Liver (tissue), 8 donors: ENCODE measurements at regions not wholly inside any gene's neighbourhood (a gene's known extent, or its start where the extent isn't known, plus 50 kb on each side); places are given as distances from the start of the nearest gene placed in this dataset.

Experiments used
- DNase-seq: peaks from one replicate; pipeline ENCODE4 v3.0.0-alpha.2; 2017; ENCODE audit warnings: low spot score
- H3K27ac ChIP-seq, 2 donors: one replicate each; pipeline ENCODE4 v1.7.0; 2013; ENCODE audit warnings: inconsistent platforms in 2 of 2, low read length in 2 of 2, control low read depth in 1 of 2, low read depth in 1 of 2, mild to moderate bottlenecking in 1 of 2
- H3K27me3 ChIP-seq, 4 donors: one replicate each; pipeline versions ENCODE4 v1.6.1 to v1.7.0; 2013; ENCODE audit warnings: low read length in 3 of 4, inconsistent platforms in 1 of 4, mild to moderate bottlenecking in 1 of 4, moderate library complexity in 1 of 4; ENCODE audit not compliant: control insufficient read depth in 4 of 4, insufficient read depth in 4 of 4
- H3K36me3 ChIP-seq, 4 donors: one replicate each; pipeline versions ENCODE4 v1.6.1 to v1.7.0; 2013; ENCODE audit warnings: low read length in 3 of 4, mild to moderate bottlenecking in 3 of 4, low read depth in 1 of 4, moderate library complexity in 1 of 4; ENCODE audit not compliant: control insufficient read depth in 4 of 4, insufficient read depth in 3 of 4
- H3K4me1 ChIP-seq, 4 donors: one replicate each; pipeline versions ENCODE4 v1.6.1 to v1.7.0; 2013; ENCODE audit warnings: low read length in 3 of 4, mild to moderate bottlenecking in 3 of 4, moderate library complexity in 1 of 4; ENCODE audit not compliant: control insufficient read depth in 4 of 4, insufficient read depth in 4 of 4
- H3K4me3 ChIP-seq, 3 donors: one replicate each; pipeline versions ENCODE4 v1.6.1 to v1.7.0; 2013; ENCODE audit warnings: low read length in 3 of 3, control low read depth in 1 of 3, low read depth in 1 of 3, mild to moderate bottlenecking in 1 of 3
- H3K9ac ChIP-seq, 2 donors: one replicate each; pipeline ENCODE4 v1.7.0; 2013; ENCODE audit warnings: low read length in 2 of 2, mild to moderate bottlenecking in 2 of 2, moderate library complexity in 2 of 2, control low read depth in 1 of 2, low read depth in 1 of 2
- H3K9me3 ChIP-seq, 4 donors: one replicate each; pipeline versions ENCODE4 v1.6.1 to v1.7.0; 2013; ENCODE audit warnings: low read length in 3 of 4; ENCODE audit not compliant: control insufficient read depth in 4 of 4
- CTCF ChIP-seq: fragments of 150-350 bp; IDR thresholded peaks from 2 replicates; pipeline ENCODE4 v1.5.1; 2017; ENCODE audit warnings: improper control_type of control experiment, low read depth, low read length; ENCODE audit not compliant: missing input control
- EGR1 ChIP-seq, 2 donors: IDR thresholded peaks; 2 replicates each; pipeline ENCODE4 v1.6.1; 2016 to 2018; ENCODE audit warnings: antibody characterized with exemption in 2 of 2, low read depth in 2 of 2
- FOXA1 ChIP-seq: IDR thresholded peaks from 2 replicates; pipeline ENCODE4 v1.6.1; 2016; ENCODE audit warnings: antibody characterized with exemption
- FOXA2 ChIP-seq: IDR thresholded peaks from 2 replicates; pipeline ENCODE4 v1.6.1; 2016; ENCODE audit warnings: antibody characterized with exemption
- GABPA ChIP-seq, 2 donors: IDR thresholded peaks in 1 of 2; conservative IDR thresholded peaks in 1 of 2; 2 replicates each; pipeline ENCODE4 v1.6.1; 2016; ENCODE audit warnings: antibody characterized with exemption in 2 of 2, mild to moderate bottlenecking in 1 of 2, moderate library complexity in 1 of 2
- HNF4A ChIP-seq, 2 donors: conservative IDR thresholded peaks; 2 replicates each; pipeline ENCODE4 v1.6.1; 2016; ENCODE audit warnings: antibody characterized with exemption in 2 of 2, mild to moderate bottlenecking in 2 of 2
- HNF4G ChIP-seq: IDR thresholded peaks from 2 replicates; pipeline ENCODE4 v1.6.1; 2016; ENCODE audit warnings: antibody characterized with exemption
- JUND ChIP-seq, 2 donors: IDR thresholded peaks; 2 replicates each; pipeline ENCODE4 v1.6.1; 2016; ENCODE audit warnings: antibody characterized with exemption in 2 of 2
- MAX ChIP-seq: IDR thresholded peaks from 2 replicates; pipeline ENCODE4 v1.6.1; 2016; ENCODE audit warnings: antibody characterized with exemption
- NR2F2 ChIP-seq: IDR thresholded peaks from 2 replicates; pipeline ENCODE4 v1.6.1; 2016; ENCODE audit warnings: antibody characterized with exemption
- RAD21 ChIP-seq, 2 donors: IDR thresholded peaks; 2 replicates each; pipeline ENCODE4 v1.6.1; 2016; ENCODE audit warnings: antibody characterized with exemption in 2 of 2, mild to moderate bottlenecking in 2 of 2
- RXRA ChIP-seq, 2 donors: IDR thresholded peaks; 2 replicates each; pipeline ENCODE4 v1.6.1; 2017 to 2018; ENCODE audit warnings: antibody characterized with exemption in 2 of 2, mild to moderate bottlenecking in 1 of 2
- SP1 ChIP-seq: IDR thresholded peaks from 2 replicates; pipeline ENCODE4 v1.6.1; 2018; ENCODE audit warnings: antibody characterized with exemption, mild to moderate bottlenecking
- TAF1 ChIP-seq: conservative IDR thresholded peaks from 2 replicates; pipeline ENCODE4 v1.6.1; 2016; ENCODE audit warnings: antibody characterized with exemption, mild to moderate bottlenecking
- YY1 ChIP-seq: IDR thresholded peaks from 2 replicates; pipeline ENCODE4 v1.6.1; 2016; ENCODE audit warnings: antibody characterized with exemption, mild to moderate bottlenecking
- WGBS: extraction: QIAGEN DNeasy Blood & Tissue Kit; methylation state at CpG from one replicate; pipeline ENCODE4 v1.1.7; 2013; 5-methylcytosine and 5-hydroxymethylcytosine counted together
- TF ChIP-seq, protein P1 (sequence below): IDR thresholded peaks from 2 replicates; pipeline ENCODE4 v1.6.1; 2016; ENCODE audit warnings: antibody characterized with exemption
- TF ChIP-seq, protein P2 (sequence below): IDR thresholded peaks from 2 replicates; pipeline ENCODE4 v1.6.1; 2016; ENCODE audit warnings: antibody characterized with exemption, mild to moderate bottlenecking
- TF ChIP-seq, protein P3 (sequence below): IDR thresholded peaks from 2 replicates; pipeline ENCODE4 v1.6.1; 2016; ENCODE audit warnings: antibody characterized with exemption
- donor health status: healthy.
- donor health status: healthy.
- donor health status: healthy.
- donor health status: healthy.
- donor health status: healthy.

GRCh38 chr5:74326571-74327338 lies 313.8 kb downstream of the ENC1 start:
- H3K27ac ChIP-seq, result no peak overlapping the region
- TF ChIP-seq YY1 (no peak), MAX (no peak), RAD21 (IDR thresholded peaks at IDR 0.05) (no peak), FOXA1 (no peak), CTCF (no peak), HNF4G (no peak), HNF4A (conservative IDR thresholded peaks at IDR 0.05) (no peak), GABPA (IDR thresholded peaks at IDR 0.05 in 1 of 2, conservative IDR thresholded peaks at IDR 0.05 in 1 of 2) (no peak), TAF1 (no peak), NR2F2 (no peak), RXRA (IDR thresholded peaks at IDR 0.05) (no peak), EGR1 (IDR thresholded peaks at IDR 0.05; ENCODE audit: low read depth in 2 of 2) (no peak), FOXA2 (no peak), JUND (IDR thresholded peaks at IDR 0.05) (no peak), SP1 (no peak)
- TF ChIP-seq, protein P1, sequence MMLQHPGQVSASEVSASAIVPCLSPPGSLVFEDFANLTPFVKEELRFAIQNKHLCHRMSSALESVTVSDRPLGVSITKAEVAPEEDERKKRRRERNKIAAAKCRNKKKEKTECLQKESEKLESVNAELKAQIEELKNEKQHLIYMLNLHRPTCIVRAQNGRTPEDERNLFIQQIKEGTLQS, result no peak
- TF ChIP-seq, protein P2, sequence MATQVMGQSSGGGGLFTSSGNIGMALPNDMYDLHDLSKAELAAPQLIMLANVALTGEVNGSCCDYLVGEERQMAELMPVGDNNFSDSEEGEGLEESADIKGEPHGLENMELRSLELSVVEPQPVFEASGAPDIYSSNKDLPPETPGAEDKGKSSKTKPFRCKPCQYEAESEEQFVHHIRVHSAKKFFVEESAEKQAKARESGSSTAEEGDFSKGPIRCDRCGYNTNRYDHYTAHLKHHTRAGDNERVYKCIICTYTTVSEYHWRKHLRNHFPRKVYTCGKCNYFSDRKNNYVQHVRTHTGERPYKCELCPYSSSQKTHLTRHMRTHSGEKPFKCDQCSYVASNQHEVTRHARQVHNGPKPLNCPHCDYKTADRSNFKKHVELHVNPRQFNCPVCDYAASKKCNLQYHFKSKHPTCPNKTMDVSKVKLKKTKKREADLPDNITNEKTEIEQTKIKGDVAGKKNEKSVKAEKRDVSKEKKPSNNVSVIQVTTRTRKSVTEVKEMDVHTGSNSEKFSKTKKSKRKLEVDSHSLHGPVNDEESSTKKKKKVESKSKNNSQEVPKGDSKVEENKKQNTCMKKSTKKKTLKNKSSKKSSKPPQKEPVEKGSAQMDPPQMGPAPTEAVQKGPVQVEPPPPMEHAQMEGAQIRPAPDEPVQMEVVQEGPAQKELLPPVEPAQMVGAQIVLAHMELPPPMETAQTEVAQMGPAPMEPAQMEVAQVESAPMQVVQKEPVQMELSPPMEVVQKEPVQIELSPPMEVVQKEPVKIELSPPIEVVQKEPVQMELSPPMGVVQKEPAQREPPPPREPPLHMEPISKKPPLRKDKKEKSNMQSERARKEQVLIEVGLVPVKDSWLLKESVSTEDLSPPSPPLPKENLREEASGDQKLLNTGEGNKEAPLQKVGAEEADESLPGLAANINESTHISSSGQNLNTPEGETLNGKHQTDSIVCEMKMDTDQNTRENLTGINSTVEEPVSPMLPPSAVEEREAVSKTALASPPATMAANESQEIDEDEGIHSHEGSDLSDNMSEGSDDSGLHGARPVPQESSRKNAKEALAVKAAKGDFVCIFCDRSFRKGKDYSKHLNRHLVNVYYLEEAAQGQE, result no peak
- TF ChIP-seq, protein P3, sequence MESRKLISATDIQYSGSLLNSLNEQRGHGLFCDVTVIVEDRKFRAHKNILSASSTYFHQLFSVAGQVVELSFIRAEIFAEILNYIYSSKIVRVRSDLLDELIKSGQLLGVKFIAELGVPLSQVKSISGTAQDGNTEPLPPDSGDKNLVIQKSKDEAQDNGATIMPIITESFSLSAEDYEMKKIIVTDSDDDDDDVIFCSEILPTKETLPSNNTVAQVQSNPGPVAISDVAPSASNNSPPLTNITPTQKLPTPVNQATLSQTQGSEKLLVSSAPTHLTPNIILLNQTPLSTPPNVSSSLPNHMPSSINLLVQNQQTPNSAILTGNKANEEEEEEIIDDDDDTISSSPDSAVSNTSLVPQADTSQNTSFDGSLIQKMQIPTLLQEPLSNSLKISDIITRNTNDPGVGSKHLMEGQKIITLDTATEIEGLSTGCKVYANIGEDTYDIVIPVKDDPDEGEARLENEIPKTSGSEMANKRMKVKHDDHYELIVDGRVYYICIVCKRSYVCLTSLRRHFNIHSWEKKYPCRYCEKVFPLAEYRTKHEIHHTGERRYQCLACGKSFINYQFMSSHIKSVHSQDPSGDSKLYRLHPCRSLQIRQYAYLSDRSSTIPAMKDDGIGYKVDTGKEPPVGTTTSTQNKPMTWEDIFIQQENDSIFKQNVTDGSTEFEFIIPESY, result no peak
- 84% methylated on average over 6 of the region's 6 CpGs for WGBS
- no peaks in the 10 kb centered on the region for H3K4me1 ChIP-seq
- no peaks in the 10 kb centered on the region for H3K36me3 ChIP-seq
- DNase-seq, result no peak
- H3K27me3 ChIP-seq, result peaks cover 0 to 4% (median 0%) of the 10 kb centered on the region in 4 donors
- H3K4me3 ChIP-seq, result no peak overlapping the region
- H3K9ac ChIP-seq, result no peak overlapping the region
- no peaks in the 10 kb centered on the region for H3K9me3 ChIP-seq
